ENCODE measurements at regions not wholly inside any gene's neighbourhood (a gene's known extent, or its start where the extent isn't known, plus 50 kb on each side); places are given as distances from the start of the nearest gene placed in this dataset.

- TF ChIP-seq HOXA7 (CRISPR knock-in tag; IDR thresholded peaks at IDR 0.05) (no peak), CTCF (IDR thresholded peaks at IDR 0.05) (no peak), BCL3 (IDR thresholded peaks at IDR 0.05) (no peak), ESRRA (IDR thresholded peaks at IDR 0.05; ENCODE audit: borderline replicate concordance, low read length) (no peak), CHD4 (IDR thresholded peaks at IDR 0.05; ENCODE audit: borderline replicate concordance) (no peak), HDAC2 (IDR thresholded peaks at IDR 0.05) (no peak), NR3C1 (IDR thresholded peaks at IDR 0.05) (no peak), SMC3 (IDR thresholded peaks at IDR 0.05) (no peak), POLR2A (IDR thresholded peaks at IDR 0.05; ENCODE audit: low read length) (no peak), PHF8 (IDR thresholded peaks at IDR 0.05; ENCODE audit: borderline replicate concordance, low read depth) (no peak)
These were observed 95.0 kb downstream of the ZNF737 start for GRCh38 chr19:20470345-20471135.
